ENCODE measurements at regions not wholly inside any gene's neighbourhood (a gene's known extent, or its start where the extent isn't known, plus 50 kb on each side); places are given as distances from the start of the nearest gene placed in this dataset.

- no peak for DNase-seq (ENCODE audit: low spot score)
Observed at GRCh38 chr15:39113741-39114140, 467.1 kb upstream of the THBS1 start.

GRCh38 chr15:39114690-39115378 is 466.0 kb upstream of the THBS1 start:
- no peak for DNase-seq (ENCODE audit: low spot score)

GRCh38 chr15:39115379-39116057 is 465.4 kb upstream of the THBS1 start:
- DNase-seq (ENCODE audit: low spot score), result no peak

- no peak for DNase-seq (ENCODE audit: low spot score)
Observed at GRCh38 chr15:39118510-39118909, 462.4 kb upstream of the THBS1 start.

GRCh38 chr15:39124155-39124552 is 456.7 kb upstream of the THBS1 start:
- no peak for DNase-seq (ENCODE audit: low spot score)

- no peak for DNase-seq (ENCODE audit: low spot score)
Observed at GRCh38 chr15:39124553-39125171, 456.2 kb upstream of the THBS1 start.

- DNase-seq (ENCODE audit: low spot score), result no peak
Observed at GRCh38 chr15:39125226-39125625, 455.7 kb upstream of the THBS1 start.

GRCh38 chr15:39125904-39126303 is 455.0 kb upstream of the THBS1 start:
- no peak for DNase-seq (ENCODE audit: low spot score)

GRCh38 chr15:39127151-39127790 is 453.6 kb upstream of the THBS1 start:
- DNase-seq (ENCODE audit: low spot score), result no peak

GRCh38 chr15:39127925-39128617 is 452.8 kb upstream of the THBS1 start:
- no peak for DNase-seq (ENCODE audit: low spot score)

GRCh38 chr15:39128746-39129145 is 452.1 kb upstream of the THBS1 start:
- no peak for DNase-seq (ENCODE audit: low spot score)

GRCh38 chr15:39130556-39131379 is 450.1 kb upstream of the THBS1 start:
- DNase-seq (ENCODE audit: low spot score), result no peak

GRCh38 chr15:39131609-39132008 is 449.3 kb upstream of the THBS1 start:
- DNase-seq (ENCODE audit: low spot score), result no peak

- DNase-seq (ENCODE audit: low spot score), result no peak
Observed at GRCh38 chr15:39132070-39132469, 448.8 kb upstream of the THBS1 start.

GRCh38 chr15:39132954-39133600 is 447.8 kb upstream of the THBS1 start:
- DNase-seq (ENCODE audit: low spot score), result no peak

- DNase-seq (ENCODE audit: low spot score), result no peak
Observed at GRCh38 chr15:39134282-39134681, 446.6 kb upstream of the THBS1 start.

GRCh38 chr15:39135989-39136388 is 444.9 kb upstream of the THBS1 start:
- DNase-seq (ENCODE audit: low spot score), result no peak

GRCh38 chr15:39139431-39140059 is 441.3 kb upstream of the THBS1 start:
- no peak for DNase-seq (ENCODE audit: low spot score)

GRCh38 chr15:39140060-39140604 is 440.7 kb upstream of the THBS1 start:
- DNase-seq (ENCODE audit: low spot score), result no peak
